ENCODE measurements at regions not wholly inside any gene's neighbourhood (a gene's known extent, or its start where the extent isn't known, plus 50 kb on each side); places are given as distances from the start of the nearest gene placed in this dataset.

DNA sequence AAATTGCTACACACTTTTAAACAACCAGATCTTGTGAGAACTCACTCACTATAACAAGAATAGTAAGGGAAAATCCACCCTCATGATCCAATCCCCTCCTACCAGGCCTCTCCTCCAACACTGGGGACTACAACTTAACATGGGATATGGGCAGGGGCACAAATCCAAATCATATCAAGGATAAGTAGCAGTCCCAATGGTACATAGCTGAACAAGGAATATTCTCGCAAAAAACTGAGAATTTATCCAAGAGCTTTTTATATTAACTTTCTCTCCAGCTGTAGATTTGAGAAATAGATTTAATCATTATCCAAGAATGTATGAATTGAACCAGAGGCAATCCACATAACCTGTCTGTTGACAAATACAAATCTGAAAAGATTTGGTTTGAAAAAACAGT lies 185.2 kb downstream of the TMTC3 start:
- TF ChIP-seq CTCF (IDR thresholded peaks at IDR 0.05), result no peak
- no peak for TF ChIP-seq POLR2A (IDR thresholded peaks at IDR 0.05)

All from adrenal gland (tissue), 5 donors.